G401.6 (cell line): ENCODE measurements at regions not wholly inside any gene's neighbourhood (a gene's known extent, or its start where the extent isn't known, plus 50 kb on each side); places are given as distances from the start of the nearest gene placed in this dataset.
"Not testable (repeated sequence)": the region's sequence is repeated elsewhere in the genome, so short reads cannot be mapped to it uniquely, and the experiment has no call there.

ENCODE experiments used
- FAIRE-seq: peaks from 2 replicates; lab custom pipeline; 2012; peaks lifted over from hg19 to GRCh38; lab: Jason Lieb, UNC

DNA sequence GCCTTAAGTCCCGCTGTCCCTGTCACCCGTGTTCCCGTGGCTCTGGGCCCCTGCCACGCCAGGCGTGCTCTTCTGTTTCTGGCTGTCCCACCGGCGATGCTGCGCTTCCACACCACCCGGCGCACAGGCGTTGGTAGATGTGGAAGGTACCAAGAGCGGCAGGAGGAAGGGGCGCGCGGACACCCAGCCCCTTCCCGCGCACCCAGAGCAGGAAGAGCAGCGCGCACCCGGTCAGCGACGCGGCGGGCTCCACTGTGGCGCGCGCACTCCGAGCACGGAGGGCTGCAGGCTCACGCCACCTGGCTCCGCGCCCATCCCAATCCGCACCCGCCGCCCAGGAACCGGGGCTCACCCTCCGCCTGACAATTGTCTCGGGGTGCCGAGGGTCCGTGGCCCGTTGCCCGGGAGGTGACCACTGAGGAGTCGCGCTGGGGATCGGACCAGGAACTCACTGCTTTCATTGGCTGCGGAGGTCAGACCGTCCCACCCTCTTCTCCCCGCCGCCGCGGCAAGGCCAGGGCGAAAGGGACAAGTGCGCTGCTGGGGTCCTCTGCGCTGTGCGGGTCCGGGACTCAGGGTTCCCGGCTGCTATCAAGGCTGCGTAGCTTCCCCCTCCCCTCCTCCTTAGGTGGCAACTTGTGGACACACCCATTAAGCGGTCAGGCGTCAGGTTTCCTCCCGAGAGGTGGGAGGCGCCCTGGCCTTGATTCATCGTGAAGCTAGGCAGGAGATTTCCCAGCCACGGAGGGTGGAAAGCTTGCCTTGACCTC lies 121.6 kb upstream of the ZNF92 start:
- FAIRE-seq = no peak

DNA sequence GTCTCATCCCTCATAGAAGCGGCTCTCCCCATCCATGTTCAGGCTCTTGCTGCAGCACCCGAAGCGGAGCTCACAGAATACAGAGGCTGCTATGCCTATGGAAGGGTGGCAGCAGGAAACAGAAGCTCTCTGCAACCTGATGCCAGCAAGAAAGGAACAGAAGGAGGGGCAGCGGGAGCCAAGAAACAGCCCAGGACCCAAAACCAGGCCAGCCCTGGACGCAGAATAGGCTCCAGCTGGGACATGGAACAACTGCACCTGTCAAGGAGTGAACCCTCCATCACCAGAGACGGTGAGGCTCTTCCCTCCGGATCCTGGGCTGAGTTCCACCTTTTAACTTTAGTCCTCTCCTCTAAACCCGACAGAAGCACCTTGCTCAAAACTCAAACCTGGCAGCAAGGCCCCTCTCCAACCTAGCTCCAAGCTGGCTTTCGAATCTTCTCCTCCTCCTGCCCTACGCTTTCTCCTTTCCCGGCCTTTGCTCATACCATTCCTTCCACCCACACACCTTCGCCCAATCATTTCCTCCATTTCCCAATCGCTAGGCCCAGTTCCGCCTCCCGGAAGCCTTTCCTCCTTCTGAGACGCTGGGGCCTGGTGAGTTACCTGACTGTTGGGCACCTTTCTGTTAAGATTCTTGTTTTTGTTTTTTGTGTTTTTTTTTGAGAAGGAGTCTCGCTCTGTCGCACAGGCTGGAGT lies 122.8 kb upstream of the ZNF92 start:
- FAIRE-seq = no peak

DNA sequence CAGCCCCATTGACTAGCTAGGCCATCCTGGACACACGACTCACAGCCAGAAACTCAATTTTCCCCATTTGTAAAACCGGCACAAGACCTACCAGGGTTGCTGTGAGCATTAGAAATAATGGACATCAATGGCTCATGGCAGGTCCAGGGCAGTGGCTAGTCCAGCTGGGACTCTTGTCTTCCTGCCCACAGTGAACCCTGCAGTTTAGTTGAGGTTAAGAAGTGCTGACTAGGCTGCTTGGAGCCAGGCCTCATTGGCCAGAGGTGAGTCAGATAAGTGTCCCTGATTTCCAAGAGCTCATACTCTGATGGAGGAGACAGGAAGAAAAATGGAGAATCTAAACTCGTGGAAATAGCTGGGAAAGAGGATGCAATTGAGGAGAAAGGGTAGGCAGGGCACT lies 123.4 kb upstream of the ZNF92 start:
- FAIRE-seq = no peak

DNA sequence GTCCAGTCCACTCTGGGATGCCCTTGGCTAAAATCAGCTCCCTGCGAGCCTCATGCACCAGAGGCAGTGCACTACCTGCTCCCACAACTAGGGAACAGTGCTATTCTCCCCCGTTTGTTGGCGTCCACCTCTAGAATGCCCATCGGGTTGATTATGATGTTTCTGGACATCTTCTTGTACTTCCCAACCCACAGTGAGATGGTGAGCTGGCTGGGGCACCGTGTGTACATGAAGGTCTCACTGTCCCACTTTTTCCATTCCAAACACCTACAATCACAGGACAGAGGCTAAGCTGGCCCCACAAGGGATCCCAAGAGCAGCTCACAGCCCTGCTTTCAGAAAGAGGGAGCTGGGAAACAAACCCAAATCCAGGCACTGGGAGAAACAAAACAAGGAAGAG lies 126.2 kb upstream of the ZNF92 start:
- no peak for FAIRE-seq

DNA sequence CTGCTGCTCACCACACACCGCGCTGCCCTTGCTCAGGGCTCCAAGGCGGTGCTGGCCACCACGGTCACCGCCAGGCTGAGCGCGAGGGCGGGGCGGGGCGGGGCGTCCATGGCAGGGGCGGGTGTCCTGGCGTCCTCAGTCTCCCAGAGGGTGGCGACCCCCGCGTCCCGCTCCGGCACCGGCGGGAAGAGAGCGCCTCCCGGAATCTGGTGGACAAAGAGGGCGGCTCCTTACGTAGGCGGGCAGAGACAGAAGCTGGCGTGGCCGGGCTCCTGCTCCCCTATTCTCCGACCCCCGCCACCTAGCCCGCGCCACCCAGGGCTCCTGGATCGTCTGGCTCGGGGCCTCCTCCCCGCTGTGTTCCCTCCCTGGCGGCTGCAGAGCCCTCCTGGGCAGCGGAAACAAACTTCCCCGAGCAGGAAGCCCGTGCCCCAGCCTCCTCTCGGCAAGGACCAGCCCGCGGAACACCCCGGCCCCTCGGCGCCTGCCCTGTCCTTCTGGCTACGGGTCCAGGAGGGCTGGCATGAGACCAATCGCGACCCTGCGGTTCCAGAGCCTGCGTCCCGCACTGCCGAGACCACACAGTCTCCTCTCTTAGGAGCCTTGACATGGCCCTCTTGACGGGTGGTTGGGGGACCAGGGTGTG lies 133.8 kb upstream of the ZNF92 start:
- no peak for FAIRE-seq

DNA sequence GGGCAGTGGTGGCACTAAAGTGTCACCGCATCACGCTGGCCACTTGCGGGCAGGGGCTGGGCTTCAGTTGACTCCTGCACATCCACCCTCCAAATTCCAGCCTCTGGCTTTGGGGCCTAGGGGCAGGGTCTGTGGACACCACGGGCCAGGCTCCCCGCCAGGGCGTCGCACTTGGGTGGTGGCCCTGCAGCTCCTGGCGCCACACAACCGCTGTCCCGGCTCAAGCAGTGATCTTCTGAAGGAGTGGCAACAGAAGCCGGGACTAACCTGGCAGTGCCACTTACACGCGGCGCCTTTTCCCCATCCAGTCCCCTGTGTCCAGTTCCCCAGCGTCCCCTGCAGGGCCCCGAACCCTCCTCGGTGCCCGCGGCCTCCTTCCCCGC lies 134.3 kb upstream of the ZNF92 start:
- FAIRE-seq = no peak

DNA sequence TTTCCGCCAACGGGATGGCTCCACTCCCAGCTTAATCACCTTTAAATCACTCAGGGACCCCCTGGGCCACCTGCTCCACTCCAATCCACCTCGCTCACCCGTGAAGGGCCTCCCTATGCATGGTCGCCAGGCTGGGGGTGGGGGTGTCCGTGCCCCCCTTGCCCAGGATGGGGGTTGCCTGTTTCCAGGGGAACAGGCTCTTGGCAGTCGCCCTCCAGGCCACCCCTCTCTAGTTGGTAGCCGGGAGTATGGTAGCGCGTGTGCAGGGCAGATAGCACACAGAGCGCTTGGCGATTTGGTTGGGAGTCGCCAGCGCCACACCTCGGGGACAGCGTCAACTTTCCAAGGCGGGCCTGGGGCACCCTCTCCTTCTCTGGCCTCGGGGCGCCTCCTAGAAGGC lies 134.9 kb upstream of the ZNF92 start:
- FAIRE-seq = no peak

DNA sequence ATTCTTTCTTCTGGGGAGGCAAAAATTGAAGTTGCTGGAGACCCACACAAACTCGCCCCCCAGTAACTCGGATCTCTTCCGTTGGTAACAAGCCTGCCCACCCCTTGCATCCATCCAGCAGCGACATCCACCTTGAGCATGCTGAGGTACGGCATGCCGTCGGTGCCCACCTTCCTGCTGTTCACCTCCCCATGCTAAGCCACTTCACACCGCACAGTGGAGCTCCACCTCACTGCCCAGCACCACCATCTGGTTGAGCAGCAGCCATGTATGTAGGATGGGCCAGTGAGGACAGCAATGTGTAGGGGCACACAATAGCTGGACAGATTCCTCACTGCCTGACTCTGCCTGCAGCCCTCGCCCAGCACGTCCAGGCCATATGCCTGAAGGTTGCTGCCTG lies 138.1 kb upstream of the ZNF92 start:
- FAIRE-seq = no peak

DNA sequence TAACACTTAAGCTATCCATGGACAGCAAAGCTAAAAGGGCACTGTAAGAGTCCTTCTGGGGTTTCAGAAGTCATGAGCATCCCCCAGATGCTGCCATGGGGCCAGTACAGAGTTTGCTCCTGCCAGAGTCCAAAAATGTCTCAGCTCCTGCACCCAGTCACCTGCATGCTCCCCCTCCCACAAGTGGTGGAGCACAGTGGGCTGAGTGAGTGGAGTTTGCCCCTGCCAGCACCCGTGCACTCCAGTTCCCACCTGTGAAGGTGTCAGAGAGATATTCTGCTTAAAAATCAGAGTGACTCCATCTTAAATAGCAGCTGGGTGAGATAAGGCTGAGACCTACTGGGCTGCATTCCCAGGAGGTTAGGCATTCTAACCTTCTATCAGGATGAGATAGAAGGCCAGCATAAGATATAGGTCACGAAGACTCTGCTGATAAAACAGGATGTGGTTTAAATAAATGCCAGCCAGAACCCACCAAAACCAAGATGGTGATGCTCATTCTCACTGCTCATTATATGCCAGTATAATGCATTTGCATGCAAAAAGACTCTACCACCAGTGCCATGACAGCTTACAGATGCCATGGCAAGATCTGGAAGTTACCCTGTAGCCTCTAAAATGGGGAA lies 140.1 kb upstream of the ZNF92 start:
- FAIRE-seq = no peak

DNA sequence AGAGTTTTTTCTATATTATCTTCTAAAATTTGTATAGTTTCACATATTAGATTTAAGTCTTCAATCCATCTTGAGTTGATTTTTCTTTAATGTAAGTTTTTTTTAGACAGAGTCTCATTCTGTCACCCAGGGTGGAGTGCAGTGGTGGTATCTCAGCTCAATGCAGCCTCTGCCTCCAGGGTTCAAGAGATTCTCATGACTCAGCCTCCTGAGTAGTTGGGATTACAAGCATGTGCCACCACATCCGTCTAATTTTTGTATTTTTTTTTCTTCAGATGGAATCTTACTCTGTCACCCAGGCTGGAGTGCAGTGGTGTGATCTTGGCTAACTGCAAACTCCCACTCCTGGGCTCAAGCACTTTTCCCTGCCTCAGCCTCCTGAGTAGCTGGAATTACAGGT lies 143.4 kb upstream of the ZNF92 start:
- no peak for FAIRE-seq

DNA sequence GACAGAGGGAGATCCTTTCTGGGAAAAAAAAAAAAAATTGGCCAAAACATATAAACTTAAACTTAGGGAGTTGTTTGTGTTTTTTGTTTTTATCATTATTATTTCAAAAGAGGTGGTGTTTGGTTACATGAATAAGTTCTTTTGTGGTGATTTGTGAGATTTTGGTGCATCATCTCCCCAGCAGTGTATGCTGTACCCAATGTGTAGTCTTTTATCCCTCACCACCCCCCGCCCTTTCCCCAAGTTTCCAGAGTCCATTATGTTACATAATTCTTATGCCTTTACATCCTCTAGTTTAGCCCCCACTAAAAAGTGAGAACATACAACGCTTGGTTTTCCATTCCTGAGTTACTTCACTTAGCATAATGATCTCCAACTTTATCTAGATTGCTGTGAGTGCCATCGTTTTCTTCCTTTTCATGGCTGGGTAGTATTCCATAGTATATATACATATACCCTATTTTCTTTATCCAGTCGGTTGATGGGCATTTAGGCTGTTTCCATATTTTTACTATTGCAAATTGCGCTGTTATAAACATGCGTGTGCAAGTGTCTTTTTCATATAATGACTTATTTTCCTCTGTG lies 148.1 kb upstream of the ZNF92 start:
- no peak for FAIRE-seq

DNA sequence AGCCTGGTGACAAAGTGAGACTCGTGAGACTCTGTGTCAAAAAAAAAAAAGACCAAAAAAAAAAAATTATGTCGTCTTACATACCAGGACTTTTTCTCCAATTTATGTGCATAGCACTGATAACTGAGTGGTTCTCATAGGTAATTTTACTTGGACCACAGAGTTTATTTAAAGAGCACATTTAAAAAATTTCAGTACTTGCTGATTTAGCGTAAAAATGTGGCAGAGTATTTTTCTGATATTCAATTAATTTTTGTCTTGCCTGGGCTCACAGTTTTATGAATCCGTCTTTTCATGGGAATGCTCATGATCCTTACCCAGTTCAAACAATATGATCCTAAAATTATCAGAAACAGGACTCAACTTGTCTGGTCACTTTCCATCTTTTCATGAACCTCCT lies 151.0 kb upstream of the ZNF92 start:
- FAIRE-seq = no peak

DNA sequence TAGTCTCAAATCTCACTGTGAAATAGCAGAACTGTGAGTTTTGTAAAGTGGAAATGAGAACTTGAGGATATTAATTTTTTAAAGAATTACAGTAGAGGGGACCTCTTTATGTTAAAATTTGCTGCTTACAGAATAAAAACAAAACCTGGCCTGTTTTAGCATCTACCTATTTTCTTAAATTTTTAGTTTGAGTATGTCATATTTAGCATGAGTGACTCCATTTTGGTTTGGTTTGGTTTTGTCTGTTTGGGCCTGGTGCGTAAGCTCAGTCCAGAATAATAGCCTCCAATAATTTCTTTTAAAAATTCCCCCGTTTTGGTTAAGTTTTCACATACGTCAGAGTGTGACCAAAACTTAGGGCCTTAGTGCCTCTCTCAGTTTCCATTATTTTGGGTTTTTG lies 152.0 kb upstream of the ZNF92 start:
- no peak for FAIRE-seq

DNA sequence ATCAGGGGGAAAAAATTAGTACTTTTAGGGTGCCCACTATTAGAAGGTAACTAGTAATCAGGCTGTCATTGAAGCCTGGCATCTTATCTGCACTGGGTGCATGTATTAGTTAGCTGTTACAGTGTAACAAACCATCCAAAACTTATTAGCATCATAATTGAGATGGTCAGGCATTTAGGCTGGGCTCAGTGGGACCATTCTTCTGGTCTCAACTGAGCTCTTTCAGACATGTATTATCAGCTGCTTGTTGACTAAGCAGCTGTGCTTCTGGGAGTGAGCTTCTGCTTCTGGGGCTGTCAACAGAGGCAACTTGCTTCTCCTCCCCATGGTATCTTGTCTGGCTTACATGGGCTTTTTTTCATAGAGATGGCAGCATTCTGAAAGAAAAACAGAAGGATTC lies 154.0 kb upstream of the ZNF92 start:
- FAIRE-seq = no peak

DNA sequence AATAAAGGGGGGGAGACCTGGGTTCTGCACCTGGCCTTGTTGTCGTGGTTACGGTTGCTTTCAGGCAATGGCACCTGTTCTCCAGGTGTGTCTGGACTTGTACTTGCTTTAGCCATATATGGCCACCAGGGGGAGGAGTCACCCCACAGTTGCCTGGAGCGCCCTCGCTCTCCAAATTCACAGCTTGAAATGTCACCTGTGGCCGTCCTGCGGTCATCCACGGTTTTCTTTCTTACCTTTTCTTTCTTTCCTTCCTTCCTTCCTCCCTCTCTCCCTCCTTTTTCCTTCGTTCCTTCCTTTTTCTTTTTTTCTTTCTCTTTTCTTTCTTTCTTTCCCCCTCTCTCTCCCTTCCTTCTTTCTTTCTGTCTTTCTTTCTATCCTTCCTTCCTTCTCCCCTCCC lies 157.2 kb upstream of the ZNF92 start:
- FAIRE-seq = no peak

DNA sequence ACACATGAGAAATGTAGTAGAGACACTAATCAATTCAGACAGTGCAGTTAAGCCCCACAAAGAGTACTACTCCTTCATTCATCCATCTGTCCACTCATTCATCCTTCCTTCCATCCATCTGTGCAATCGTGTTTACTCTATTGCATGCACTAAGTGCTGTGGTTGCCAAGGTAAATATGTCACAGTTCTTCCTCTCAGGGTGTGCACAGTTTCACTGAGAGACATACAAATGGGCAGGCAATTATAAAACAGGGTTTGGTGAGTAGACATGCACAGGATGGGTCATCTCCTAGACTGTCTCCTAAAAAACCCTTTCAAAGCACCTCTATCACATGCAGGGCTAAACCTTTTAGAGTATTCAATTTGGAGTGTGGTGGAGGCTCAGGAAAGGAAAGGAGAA lies 160.4 kb upstream of the ZNF92 start:
- FAIRE-seq = not testable (repeated sequence)

DNA sequence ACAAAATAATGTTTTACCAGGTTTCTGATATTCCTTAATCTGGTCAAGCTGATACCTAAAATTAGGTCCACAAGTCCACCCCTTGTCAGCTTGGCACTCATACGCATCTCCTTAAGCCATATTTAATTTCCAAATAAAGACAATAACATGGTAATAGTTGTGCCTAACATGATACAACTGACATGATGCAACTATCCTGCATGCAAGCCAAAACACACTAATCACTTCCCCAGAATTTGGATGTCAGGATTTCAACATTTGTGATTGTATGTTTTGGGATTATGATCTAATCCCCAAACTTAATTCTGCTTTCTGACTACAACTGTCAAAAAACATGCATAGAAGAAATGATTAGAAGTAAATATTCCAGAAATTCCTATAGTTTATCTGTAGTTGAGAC lies 174.4 kb upstream of the ZNF92 start:
- not testable (repeated sequence) for FAIRE-seq

DNA sequence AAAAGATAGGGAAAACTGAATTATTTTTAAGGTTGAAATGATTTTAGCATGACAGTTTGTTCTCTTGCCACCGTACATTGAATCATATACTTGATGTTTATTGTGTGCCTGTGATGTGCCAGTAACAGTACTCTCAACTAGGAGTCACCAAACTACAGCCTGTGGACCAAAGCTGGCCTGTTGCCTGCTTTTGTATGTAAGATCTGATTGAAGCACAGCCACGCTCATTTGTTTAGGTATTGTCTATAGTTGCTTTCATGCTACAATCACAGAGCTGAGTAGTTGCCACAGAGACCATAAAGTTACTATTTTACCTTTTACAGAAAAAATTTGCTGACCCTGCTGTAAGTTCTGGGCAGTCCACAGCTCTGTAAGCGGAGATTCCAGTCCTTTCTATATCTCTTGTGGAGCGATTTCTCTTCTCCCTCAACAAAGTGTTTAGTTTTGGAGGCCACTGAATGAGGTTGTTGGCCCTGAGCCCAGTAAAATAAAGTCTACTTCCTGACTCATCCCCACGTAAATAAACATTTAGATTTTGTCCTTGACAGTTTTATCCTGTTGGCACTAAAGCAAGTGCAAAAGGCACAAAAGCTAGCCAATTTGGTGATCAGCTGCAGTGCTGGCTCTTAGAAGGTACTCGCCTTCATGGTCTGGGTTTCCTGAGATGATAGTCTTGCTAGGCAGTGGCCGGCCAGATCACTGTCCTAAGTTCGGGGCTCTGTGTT lies 180.2 kb upstream of the ZNF92 start:
- not testable (repeated sequence) for FAIRE-seq

DNA sequence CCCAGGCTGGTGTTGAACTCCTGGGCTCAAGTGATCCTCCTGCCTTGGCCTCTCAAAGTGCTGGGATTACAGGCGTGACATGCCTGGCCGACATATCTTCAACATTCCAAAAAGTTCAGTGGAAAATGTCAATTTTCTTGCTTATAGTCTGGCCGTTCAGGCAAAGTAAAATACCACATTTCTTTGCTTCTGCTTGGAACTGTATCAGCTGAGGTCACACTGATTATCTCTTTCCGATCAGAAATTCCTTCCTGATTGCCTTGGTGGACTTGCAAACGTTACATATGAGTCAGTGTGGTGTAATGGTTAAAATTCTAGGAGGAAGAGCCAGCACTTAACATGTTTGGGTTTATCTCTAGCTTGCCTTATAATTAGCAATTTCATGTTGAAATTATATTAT lies 170.6 kb upstream of the ERV3-1 start:
- not testable (repeated sequence) for FAIRE-seq

DNA sequence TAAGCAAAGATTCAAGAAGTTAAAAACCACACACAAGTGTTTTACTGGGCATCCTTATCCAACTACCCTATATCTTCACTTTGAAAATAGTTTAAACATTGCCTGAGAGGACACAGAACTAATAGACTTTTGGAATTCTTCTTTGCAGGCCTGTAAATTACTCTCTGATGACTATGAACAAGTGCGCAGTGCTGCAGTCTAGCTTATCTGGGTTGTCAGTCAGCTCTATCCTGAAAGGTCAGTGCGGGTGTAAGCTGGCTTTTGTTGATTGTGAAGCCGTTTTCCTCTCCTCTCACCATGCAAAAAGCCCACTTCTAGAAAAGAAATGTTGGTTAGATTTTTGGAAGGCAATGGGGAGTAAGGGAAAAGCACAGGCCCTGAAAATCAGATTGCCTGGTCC lies 143.6 kb upstream of the ERV3-1 start:
- not testable (repeated sequence) for FAIRE-seq

DNA sequence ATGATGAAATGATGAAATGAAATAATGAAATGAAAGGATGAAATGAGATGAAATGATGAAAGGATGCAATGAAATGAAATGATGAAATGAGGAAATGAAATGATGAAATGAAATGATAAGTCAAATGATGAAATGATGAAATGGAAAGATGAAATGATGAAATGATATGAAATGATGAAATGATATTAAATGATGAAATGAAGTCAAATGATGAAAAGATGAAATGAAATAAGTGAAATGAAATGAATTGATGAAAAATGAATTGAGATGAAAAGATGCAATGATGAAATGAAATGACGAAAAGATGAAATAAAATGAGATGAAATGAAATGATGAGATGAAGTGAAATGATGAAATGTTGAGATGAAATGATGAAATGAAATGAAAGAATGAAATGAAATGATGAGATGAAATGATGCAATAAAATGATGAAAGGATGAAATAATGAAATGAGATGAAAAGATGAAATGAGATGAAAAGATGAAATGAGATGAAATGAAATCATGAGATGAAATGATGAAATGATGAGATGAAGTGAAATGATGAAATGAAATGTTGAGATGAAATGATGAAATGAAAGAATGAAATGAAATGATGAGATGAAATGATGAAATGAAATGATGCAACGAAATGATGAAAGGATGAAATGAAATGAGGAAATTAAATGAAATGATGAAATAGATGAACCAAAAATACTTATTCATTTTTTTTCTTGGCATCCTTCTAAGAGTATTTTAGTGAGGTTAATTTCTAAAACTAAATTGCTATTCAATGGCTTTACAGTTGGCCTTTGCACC lies 139.8 kb upstream of the ERV3-1 start:
- not testable (repeated sequence) for FAIRE-seq
